BJ (cell line): ENCODE measurements at regions not wholly inside any gene's neighbourhood (a gene's known extent, or its start where the extent isn't known, plus 50 kb on each side); places are given as distances from the start of the nearest gene placed in this dataset.
"Not testable (repeated sequence)": the region's sequence is repeated elsewhere in the genome, so short reads cannot be mapped to it uniquely, and the experiment has no call there.

Experiments
- CTCF ChIA-PET: fragments of 350-600 bp; formaldehyde crosslinking; extraction: SDS; loops from one replicate; lab custom pipeline; 2021; ENCODE audit warnings: antibody characterized with exemption, inconsistent platforms; lab: Yijun Ruan, JAX
- POLR2A ChIA-PET: fragments of 300-600 bp; sonication (Branson Sonifier 250); formaldehyde crosslinking; extraction: SDS; loops from one replicate; lab custom pipeline; 2021; ENCODE audit warnings: antibody characterized with exemption; lab: Charles Lee
- DNase-seq: peaks from one replicate; pipeline ENCODE4 v3.0.0-alpha.2; 2011; ENCODE audit warnings: low read depth
- H3K27me3 ChIP-seq: 2 replicates; pipeline ENCODE4 v1.6.0; 2011; ENCODE audit warnings: low read length; ENCODE audit not compliant: control insufficient read depth, insufficient read depth
- H3K36me3 ChIP-seq: 2 replicates; pipeline ENCODE4 v1.5.1; 2011; ENCODE audit warnings: low read length; ENCODE audit not compliant: control insufficient read depth, insufficient read depth
- H3K4me3 ChIP-seq: 2 replicates; pipeline ENCODE4 v1.5.1; 2011; ENCODE audit warnings: low read depth, mild to moderate bottlenecking, control low read depth, low read length
- TF ChIP-seq, protein P1 (sequence below): IDR thresholded peaks from 2 replicates; pipeline ENCODE4 v1.5.1; 2011; ENCODE audit warnings: low read depth, mild to moderate bottlenecking, control low read depth, inconsistent platforms, low read length, moderate library complexity; ENCODE audit not compliant: insufficient read depth

DNA sequence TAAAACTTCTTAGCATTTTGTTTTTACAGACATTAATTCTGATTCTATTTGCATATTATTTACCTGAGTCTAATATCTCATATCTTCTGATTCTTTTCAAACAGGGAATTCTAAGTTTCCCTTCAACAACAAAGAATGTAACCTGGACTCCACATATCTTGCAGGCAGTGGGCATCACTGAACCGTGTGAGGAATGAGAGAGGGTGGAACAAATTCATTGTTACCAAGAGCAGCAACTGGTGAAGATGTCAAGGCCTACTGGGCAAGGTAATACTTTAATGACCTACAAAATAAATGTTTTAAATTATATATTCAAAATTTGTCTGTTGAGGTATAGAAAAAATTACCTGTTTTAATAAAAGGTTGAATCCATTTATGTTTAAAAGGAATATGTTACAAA is 455.3 kb upstream of the TUSC1 start:
- no peaks in the 10 kb centered on the region for H3K27me3 ChIP-seq
- ChIA-PET CTCF (no interaction called here), POLR2A (no interaction called here)
- no peaks in the 10 kb centered on the region for H3K36me3 ChIP-seq
- TF ChIP-seq, protein P1, sequence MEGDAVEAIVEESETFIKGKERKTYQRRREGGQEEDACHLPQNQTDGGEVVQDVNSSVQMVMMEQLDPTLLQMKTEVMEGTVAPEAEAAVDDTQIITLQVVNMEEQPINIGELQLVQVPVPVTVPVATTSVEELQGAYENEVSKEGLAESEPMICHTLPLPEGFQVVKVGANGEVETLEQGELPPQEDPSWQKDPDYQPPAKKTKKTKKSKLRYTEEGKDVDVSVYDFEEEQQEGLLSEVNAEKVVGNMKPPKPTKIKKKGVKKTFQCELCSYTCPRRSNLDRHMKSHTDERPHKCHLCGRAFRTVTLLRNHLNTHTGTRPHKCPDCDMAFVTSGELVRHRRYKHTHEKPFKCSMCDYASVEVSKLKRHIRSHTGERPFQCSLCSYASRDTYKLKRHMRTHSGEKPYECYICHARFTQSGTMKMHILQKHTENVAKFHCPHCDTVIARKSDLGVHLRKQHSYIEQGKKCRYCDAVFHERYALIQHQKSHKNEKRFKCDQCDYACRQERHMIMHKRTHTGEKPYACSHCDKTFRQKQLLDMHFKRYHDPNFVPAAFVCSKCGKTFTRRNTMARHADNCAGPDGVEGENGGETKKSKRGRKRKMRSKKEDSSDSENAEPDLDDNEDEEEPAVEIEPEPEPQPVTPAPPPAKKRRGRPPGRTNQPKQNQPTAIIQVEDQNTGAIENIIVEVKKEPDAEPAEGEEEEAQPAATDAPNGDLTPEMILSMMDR, result no peak
- no peak for DNase-seq
- H3K4me3 ChIP-seq, result no peak overlapping the region

DNA sequence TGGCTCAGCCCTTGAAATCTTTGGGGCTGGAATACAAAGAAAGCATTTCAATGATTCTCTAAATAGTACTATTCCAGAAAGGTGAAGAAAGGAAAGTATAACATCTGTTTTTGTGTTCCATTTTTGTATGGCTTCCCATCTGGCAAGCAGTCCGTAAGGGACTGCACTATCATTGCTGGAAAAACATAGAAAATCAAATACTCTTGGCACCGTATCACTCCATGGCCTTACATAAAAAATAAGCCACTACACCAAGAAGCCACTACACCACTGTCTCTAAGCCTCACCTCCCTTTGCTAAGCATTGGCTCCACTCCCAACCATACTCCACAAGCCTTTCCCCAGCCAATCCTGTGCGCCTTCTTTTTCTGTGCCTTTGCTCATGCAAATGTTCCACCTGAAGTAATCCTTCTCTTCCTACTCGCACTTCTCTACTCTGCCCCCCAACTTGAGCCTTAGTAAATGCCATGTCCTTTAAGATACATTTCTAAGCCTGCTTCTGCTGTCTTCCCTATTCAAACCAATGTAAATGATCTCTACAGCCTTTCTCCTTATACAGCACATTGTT is 454.6 kb upstream of the TUSC1 start:
- Histone ChIP-seq H3K4me3 (no peak overlapping the region), H3K36me3 (no peaks in the 10 kb centered on the region), H3K27me3 (no peaks in the 10 kb centered on the region)
- no peak for DNase-seq
- ChIA-PET CTCF (no interaction called here), POLR2A (no interaction called here)
- TF ChIP-seq, protein P1, result no peak

DNA sequence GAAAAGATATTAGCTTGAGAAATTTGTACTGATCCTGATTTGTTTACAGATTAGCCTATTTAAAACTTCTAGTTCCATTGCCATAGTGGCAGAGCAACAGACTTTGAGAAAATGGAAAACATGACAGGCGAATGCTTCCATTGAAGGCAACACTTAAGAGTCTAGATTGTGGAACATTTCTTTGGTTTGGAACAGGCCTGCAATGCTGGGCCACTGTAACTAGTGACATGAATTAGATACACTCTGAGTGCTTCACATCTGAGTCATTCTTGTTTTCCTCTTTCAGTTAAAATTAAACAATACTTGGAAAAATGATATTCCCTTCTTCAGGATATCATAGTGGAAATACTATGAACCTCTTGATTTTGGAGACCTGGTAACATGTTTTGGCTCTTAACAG is 453.6 kb upstream of the TUSC1 start:
- no peak for DNase-seq
- Histone ChIP-seq H3K27me3 (no peaks in the 10 kb centered on the region), H3K36me3 (no peaks in the 10 kb centered on the region), H3K4me3 (no peak overlapping the region)
- ChIA-PET CTCF (no interaction called here), POLR2A (no interaction called here)
- TF ChIP-seq, protein P1, result no peak

DNA sequence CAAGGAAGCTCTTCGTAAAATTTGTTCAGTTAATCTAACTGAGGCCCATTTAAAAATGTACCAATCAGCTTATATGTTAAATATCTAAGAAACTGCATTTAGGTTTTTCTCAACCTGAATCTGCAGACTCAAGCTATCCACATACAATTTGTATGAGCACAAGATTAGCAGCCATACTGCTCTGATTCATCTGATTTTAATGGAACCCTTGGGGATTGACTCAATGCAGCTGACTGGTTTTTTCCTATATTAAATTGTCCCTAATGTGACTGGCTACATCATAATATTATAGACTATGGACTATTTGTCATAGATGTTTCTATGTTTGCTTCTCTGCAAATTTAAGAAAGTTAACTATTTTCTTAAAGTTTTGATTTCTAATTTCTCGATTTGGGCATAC is 451.0 kb upstream of the TUSC1 start:
- DNase-seq, result no peak
- H3K27me3 ChIP-seq, result no peaks in the 10 kb centered on the region
- no peak overlapping the region for H3K4me3 ChIP-seq
- H3K36me3 ChIP-seq, result no peaks in the 10 kb centered on the region
- ChIA-PET POLR2A (no interaction called here), CTCF (interaction anchor here (1.2 to 1.5 kb wide), 2 partner anchors 12 to 14 kb away, joined by 3 read pairs; no protein-coding TSS in a partner anchor)
- TF ChIP-seq, protein P1, result no peak

DNA sequence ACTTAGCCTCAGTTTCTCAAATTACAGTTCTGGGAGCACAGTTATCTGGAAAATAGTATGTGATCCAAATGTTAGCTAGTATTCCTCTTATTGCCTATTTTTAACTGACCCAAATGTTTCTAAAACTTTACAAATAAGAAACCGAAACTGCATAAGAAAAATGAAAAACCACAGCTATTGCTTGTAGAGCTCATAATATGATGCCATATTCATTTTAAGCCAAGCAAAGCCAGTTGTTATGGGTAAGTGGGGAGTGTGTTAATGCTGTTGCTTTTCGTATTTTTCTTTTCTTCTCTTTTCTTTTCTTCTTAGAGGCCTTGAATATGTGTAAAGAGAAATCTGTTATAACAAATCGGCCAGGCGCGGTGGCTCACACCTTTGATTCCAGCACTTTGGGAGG is 447.4 kb upstream of the TUSC1 start:
- Histone ChIP-seq H3K4me3 (no peak overlapping the region), H3K27me3 (no peaks in the 10 kb centered on the region), H3K36me3 (no peaks in the 10 kb centered on the region)
- ChIA-PET POLR2A (interaction anchor here (0.6 kb wide), 1 partner anchor 12 kb away, joined by 13 read pairs; no protein-coding TSS in a partner anchor), CTCF (no interaction called here)
- TF ChIP-seq, protein P1, result no peak
- no peak for DNase-seq

DNA sequence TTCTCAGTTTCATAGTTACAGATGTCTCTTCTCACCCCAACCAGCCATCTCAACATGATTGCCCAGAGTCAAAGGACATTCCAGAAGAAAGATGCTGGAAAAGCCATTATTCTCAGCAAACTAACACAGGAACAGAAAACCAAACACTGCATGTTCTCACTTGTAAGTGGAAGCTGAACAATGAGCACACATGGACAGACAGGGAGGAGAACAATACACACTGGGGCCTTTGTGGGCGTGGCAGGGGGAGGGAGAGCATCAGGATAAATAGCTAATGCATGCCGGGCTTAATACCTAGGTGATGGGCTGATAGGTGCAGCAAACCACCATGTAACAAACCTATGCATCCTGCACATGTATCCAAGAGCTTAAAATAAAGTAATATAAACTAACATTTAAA is 437.8 kb upstream of the TUSC1 start:
- POLR2A ChIA-PET, H3K36me3 ChIP-seq, DNase-seq, H3K27me3 ChIP-seq, H3K4me3 ChIP-seq: not testable (repeated sequence)
- CTCF ChIA-PET, result interaction anchor here (0.6 kb wide), 1 partner anchor 48 kb away, joined by 3 read pairs; no protein-coding TSS in a partner anchor
